ENCODE measurements at regions not wholly inside any gene's neighbourhood (a gene's known extent, or its start where the extent isn't known, plus 50 kb on each side); places are given as distances from the start of the nearest gene placed in this dataset.
"Not testable (repeated sequence)": the region's sequence is repeated elsewhere in the genome, so short reads cannot be mapped to it uniquely, and the experiment has no call there.

- TF ChIP-seq CTCF (conservative IDR thresholded peaks at IDR 0.05; ENCODE audit: low read depth, low read length) = no peak
- no peak overlapping the region for H3K4me3 ChIP-seq (ENCODE audit: low read depth, low read length)
- DNase-seq (ENCODE audit: low read depth) = no peak
Measured at GRCh38 chr5:157963244-157963643, 104.3 kb upstream of the CLINT1 start.

DNA sequence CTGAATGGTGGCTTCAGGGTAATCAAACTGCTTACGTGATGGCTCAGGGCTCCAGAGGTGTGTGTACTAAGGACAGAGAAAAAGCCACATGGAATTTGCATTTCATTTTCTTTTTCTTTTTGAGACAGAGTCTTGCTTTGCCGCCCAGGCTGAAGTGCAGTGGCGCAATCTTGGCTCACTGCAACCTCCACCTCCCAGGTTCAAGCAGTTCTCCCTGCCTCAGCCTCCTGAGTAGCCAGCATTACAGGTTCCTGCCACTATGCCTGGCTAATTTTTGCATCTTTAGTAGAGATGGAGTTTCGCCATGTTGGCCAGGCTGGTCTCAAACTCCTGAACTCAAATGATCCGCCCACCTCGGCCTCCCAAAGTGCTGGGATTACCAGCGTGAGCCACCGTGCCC lies 103.7 kb upstream of the CLINT1 start:
- not testable (repeated sequence) for H3K4me3 ChIP-seq (ENCODE audit: low read depth, low read length); DNase-seq (ENCODE audit: low read depth)

DNA sequence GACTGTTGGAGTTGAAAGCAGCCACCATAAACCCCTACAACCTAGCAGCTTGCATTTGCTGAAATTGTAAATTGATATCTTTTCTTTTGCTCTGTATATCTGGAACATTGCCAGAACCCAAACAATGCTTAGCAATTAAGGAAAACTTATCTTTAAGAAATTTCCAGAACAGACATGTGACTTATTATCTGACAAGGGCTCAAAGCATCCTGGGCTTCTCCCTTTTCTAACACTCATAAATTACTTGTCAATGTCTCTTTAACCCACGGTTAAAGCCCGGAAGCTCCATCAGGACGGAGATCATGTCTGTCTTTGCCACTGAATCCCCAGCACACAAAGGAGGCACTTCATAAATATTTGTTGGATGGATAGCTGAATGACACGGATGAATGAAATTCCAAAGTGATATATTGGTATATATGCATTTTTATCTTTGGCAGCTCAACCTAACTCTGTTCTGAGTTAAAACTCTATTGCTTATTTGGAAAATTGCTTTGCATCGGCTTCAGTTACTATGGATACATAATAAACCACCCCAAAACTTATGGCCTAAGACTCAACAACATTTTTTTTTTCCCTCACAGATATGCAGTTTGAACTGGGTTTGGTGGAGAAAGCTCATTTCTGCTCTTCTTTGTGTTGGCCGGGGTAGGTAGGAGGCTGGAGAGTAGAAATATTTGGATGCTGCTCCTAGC lies 103.1 kb upstream of the CLINT1 start:
- DNase-seq (ENCODE audit: low read depth) = no peak
- no peak for TF ChIP-seq CTCF (conservative IDR thresholded peaks at IDR 0.05; ENCODE audit: low read depth, low read length)
- no peak overlapping the region for H3K4me3 ChIP-seq (ENCODE audit: low read depth, low read length)

GRCh38 chr5:157961176-157961575 lies 102.2 kb upstream of the CLINT1 start:
- TF ChIP-seq CTCF (conservative IDR thresholded peaks at IDR 0.05; ENCODE audit: low read depth, low read length) = no peak
- DNase-seq (ENCODE audit: low read depth) = no peak
- H3K4me3 ChIP-seq (ENCODE audit: low read depth, low read length) = no peak overlapping the region

- DNase-seq (ENCODE audit: low read depth) = no peak
- no peak overlapping the region for H3K4me3 ChIP-seq (ENCODE audit: low read depth, low read length)
- TF ChIP-seq CTCF (conservative IDR thresholded peaks at IDR 0.05; ENCODE audit: low read depth, low read length) = no peak
Measured at GRCh38 chr5:157959370-157959769, 100.4 kb upstream of the CLINT1 start.

DNA sequence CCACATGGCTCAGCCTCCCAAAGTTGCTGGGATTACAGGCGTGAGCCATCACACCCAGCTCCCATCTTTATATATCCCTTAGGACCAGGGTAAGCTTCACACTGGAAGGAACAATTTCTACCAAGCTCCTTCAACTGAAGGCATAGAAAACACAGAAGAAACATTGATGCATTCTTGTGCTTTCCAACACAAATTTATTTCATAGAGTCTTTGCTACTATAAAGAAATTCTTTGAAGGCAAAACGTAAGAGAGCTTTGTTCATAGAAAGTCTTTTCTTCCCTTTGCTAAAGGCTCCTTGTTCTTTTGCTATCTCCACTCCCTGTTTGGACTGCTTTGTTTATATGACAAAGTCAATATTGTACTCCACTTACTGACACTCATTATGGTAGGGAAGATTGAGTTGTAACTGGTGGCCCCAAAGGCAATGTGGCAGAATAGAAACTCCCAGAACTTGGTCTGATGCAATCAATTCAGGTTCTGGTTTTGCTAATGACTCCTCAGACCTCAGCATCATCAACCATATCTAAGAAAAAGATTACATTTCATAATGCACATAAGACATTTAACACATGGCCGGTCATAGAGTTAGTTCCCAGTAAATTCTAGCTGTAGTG lies 97.4 kb upstream of the CLINT1 start:
- H3K4me3 ChIP-seq (ENCODE audit: low read depth, low read length) = no peak overlapping the region
- no peak for DNase-seq (ENCODE audit: low read depth)
- TF ChIP-seq CTCF (conservative IDR thresholded peaks at IDR 0.05; ENCODE audit: low read depth, low read length) = no peak

GRCh38 chr5:157955541-157956172 lies 96.7 kb upstream of the CLINT1 start:
- no peak for TF ChIP-seq CTCF (conservative IDR thresholded peaks at IDR 0.05; ENCODE audit: low read depth, low read length)
- DNase-seq (ENCODE audit: low read depth) = no peak
- no peak overlapping the region for H3K4me3 ChIP-seq (ENCODE audit: low read depth, low read length)
